ENCODE measurements at regions not wholly inside any gene's neighbourhood (a gene's known extent, or its start where the extent isn't known, plus 50 kb on each side); places are given as distances from the start of the nearest gene placed in this dataset.

DNA sequence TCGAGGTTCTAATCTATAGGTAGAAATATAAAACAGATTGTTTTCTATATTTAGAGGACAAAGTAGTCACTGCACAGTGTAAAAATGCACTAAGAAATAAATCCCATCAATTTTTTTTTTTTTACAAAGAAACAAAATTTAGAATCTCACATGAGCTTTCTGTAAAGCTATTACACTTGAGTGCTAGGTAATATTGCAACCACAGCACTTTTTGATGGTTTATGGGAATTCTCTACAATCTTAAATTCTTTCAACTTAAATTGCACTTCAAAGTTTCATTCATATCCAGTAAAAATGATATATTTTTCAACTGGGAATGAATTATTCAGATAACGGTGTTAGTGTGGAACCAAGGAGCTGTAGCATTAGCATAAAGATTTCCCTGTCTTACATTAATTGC, 1035.4 kb downstream of the SQOR start:
- H3K4me3 ChIP-seq (ENCODE audit: insufficient read depth in 1 of 2, low read depth in 1 of 2, low read length in 2 of 2) = no peak overlapping the region
- H2BK5ac ChIP-seq (ENCODE audit: low read depth, low read length, poor library complexity, severe bottlenecking) = no peak overlapping the region
- H4K91ac ChIP-seq (ENCODE audit: low read length) = no peak overlapping the region
- no peak overlapping the region for H2BK12ac ChIP-seq (ENCODE audit: low read length in 2 of 2)
- H2BK120ac ChIP-seq (ENCODE audit: low read depth, low read length) = no peak overlapping the region
- no peak overlapping the region for H3K18ac ChIP-seq (ENCODE audit: low read depth in 1 of 2, low read length in 2 of 2)
- H3K14ac ChIP-seq (ENCODE audit: low read length in 2 of 2) = no peak overlapping the region
- no CpG with 5 or more reads among the region's 2 CpGs for WGBS
- peaks cover 2% of the 10 kb centered on the region for H3K9me3 ChIP-seq (ENCODE audit: control insufficient read depth, low read length)
- DNase-seq = no peak
- H2BK15ac ChIP-seq (ENCODE audit: low read depth, poor library complexity, severe bottlenecking) = no peak overlapping the region
- H3K4me1 ChIP-seq (ENCODE audit: control insufficient read depth, insufficient read depth, low read depth, low read length) = no peaks in the 10 kb centered on the region
- H3K9ac ChIP-seq (ENCODE audit: low read length) = no peak overlapping the region
- H3K4me2 ChIP-seq (ENCODE audit: low read length, poor library complexity, severe bottlenecking) = no peak overlapping the region
- no peaks in the 10 kb centered on the region for H3K79me1 ChIP-seq (replicated peaks; ENCODE audit: low read length, poor library complexity, severe bottlenecking)
- no peaks in the 10 kb centered on the region for H3K36me3 ChIP-seq (ENCODE audit: control insufficient read depth in 1 of 2, insufficient read depth in 2 of 2, low read depth in 1 of 2, low read length in 2 of 2)
- no peak overlapping the region for H3K4ac ChIP-seq (ENCODE audit: low read depth in 1 of 2, low read length in 2 of 2)
- H2AK5ac ChIP-seq (ENCODE audit: low read length, severe bottlenecking) = no peak overlapping the region
- H2AFZ ChIP-seq (ENCODE audit: low read depth, low read length) = no peak overlapping the region
- H4K8ac ChIP-seq (ENCODE audit: low read length) = no peak overlapping the region
- H3K27ac ChIP-seq (ENCODE audit: low read length, poor library complexity, severe bottlenecking) = no peak overlapping the region
- no peak overlapping the region for H3K23ac ChIP-seq (ENCODE audit: low read length in 2 of 2)
- H3K27me3 ChIP-seq (ENCODE audit: control insufficient read depth in 1 of 2, insufficient read depth in 1 of 2, low read length in 2 of 2) = no peaks in the 10 kb centered on the region

DNA sequence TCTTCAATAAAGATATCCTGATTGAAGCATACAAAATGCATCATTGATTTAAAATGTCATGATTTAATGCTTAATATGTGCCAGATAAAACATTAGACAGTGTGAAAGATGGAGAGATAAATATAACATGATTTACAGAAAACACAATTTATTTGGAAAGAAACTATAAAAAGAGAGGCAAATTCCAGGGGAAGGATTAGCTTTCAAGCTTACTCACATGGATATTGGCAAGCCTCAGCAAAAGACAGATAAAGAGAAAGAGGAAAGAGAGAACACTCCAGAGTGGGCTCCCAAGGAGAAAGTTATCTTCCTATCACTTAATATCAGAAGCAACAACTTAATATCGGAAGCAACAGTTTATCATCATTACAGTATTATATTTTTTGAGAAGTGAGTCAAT, 1036.5 kb downstream of the SQOR start:
- Histone ChIP-seq H2AFZ (ENCODE audit: low read depth, low read length) (no peak overlapping the region), H3K4me3 (ENCODE audit: insufficient read depth in 1 of 2, low read depth in 1 of 2, low read length in 2 of 2) (no peak overlapping the region), H3K4me2 (ENCODE audit: low read length, poor library complexity, severe bottlenecking) (no peak overlapping the region), H3K27ac (ENCODE audit: low read length, poor library complexity, severe bottlenecking) (no peak overlapping the region), H3K27me3 (ENCODE audit: control insufficient read depth in 1 of 2, insufficient read depth in 1 of 2, low read length in 2 of 2) (no peaks in the 10 kb centered on the region), H3K9ac (ENCODE audit: low read length) (no peak overlapping the region), H3K23ac (ENCODE audit: low read length in 2 of 2) (no peak overlapping the region), H3K79me1 (replicated peaks; ENCODE audit: low read length, poor library complexity, severe bottlenecking) (no peaks in the 10 kb centered on the region), H2AK5ac (ENCODE audit: low read length, severe bottlenecking) (no peak overlapping the region), H3K18ac (ENCODE audit: low read depth in 1 of 2, low read length in 2 of 2) (no peak overlapping the region), H4K91ac (ENCODE audit: low read length) (no peak overlapping the region), H2BK15ac (ENCODE audit: low read depth, poor library complexity, severe bottlenecking) (no peak overlapping the region), H2BK12ac (ENCODE audit: low read length in 2 of 2) (no peak overlapping the region), H3K4me1 (ENCODE audit: control insufficient read depth, insufficient read depth, low read depth, low read length) (no peaks in the 10 kb centered on the region), H4K8ac (ENCODE audit: low read length) (no peak overlapping the region), H3K14ac (ENCODE audit: low read length in 2 of 2) (no peak overlapping the region), H2BK5ac (ENCODE audit: low read depth, low read length, poor library complexity, severe bottlenecking) (no peak overlapping the region), H3K36me3 (ENCODE audit: control insufficient read depth in 1 of 2, insufficient read depth in 2 of 2, low read depth in 1 of 2, low read length in 2 of 2) (no peaks in the 10 kb centered on the region), H3K9me3 (ENCODE audit: control insufficient read depth, low read length) (peaks cover 2% of the 10 kb centered on the region), H2BK120ac (ENCODE audit: low read depth, low read length) (no peak overlapping the region), H3K4ac (ENCODE audit: low read depth in 1 of 2, low read length in 2 of 2) (no peak overlapping the region)
- DNase-seq = no peak
- WGBS = no CpG with 5 or more reads among the region's 1 CpG

DNA sequence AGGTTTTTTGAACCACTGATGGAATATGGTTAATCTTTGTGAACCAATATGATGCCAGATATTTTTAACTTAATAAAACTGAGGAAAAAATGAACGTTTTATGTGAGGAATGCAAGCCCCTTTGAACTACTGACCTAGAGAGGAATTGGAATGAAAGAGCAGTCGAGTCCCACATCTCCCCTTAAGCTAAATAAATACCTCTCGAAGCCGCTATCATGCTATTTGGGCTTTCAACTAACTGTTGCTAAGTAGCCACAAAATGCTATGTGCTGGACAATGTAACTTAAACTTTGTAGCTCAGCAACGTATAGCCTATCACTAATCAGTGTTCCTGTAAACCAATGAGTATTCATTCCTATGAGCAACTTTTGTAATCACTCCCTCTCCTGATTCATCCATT, 1037.2 kb downstream of the SQOR start:
- H3K18ac ChIP-seq (ENCODE audit: low read depth in 1 of 2, low read length in 2 of 2) = no peak overlapping the region
- no peaks in the 10 kb centered on the region for H3K79me1 ChIP-seq (replicated peaks; ENCODE audit: low read length, poor library complexity, severe bottlenecking)
- H3K27me3 ChIP-seq (ENCODE audit: control insufficient read depth in 1 of 2, insufficient read depth in 1 of 2, low read length in 2 of 2) = no peaks in the 10 kb centered on the region
- no peak overlapping the region for H3K14ac ChIP-seq (ENCODE audit: low read length in 2 of 2)
- no peak overlapping the region for H3K4ac ChIP-seq (ENCODE audit: low read depth in 1 of 2, low read length in 2 of 2)
- H4K91ac ChIP-seq (ENCODE audit: low read length) = no peak overlapping the region
- H3K4me3 ChIP-seq (ENCODE audit: insufficient read depth in 1 of 2, low read depth in 1 of 2, low read length in 2 of 2) = no peak overlapping the region
- no peak overlapping the region for H2BK15ac ChIP-seq (ENCODE audit: low read depth, poor library complexity, severe bottlenecking)
- no peaks in the 10 kb centered on the region for H3K36me3 ChIP-seq (ENCODE audit: control insufficient read depth in 1 of 2, insufficient read depth in 2 of 2, low read depth in 1 of 2, low read length in 2 of 2)
- H3K4me2 ChIP-seq (ENCODE audit: low read length, poor library complexity, severe bottlenecking) = no peak overlapping the region
- H2BK120ac ChIP-seq (ENCODE audit: low read depth, low read length) = no peak overlapping the region
- WGBS = 83% methylated on average over 4 of the region's 5 CpGs
- H3K9me3 ChIP-seq (ENCODE audit: control insufficient read depth, low read length) = peaks cover 2% of the 10 kb centered on the region
- no peak for DNase-seq
- no peak overlapping the region for H4K8ac ChIP-seq (ENCODE audit: low read length)
- no peak overlapping the region for H3K23ac ChIP-seq (ENCODE audit: low read length in 2 of 2)
- no peak overlapping the region for H2AK5ac ChIP-seq (ENCODE audit: low read length, severe bottlenecking)
- no peak overlapping the region for H2BK12ac ChIP-seq (ENCODE audit: low read length in 2 of 2)
- H3K4me1 ChIP-seq (ENCODE audit: control insufficient read depth, insufficient read depth, low read depth, low read length) = no peaks in the 10 kb centered on the region
- no peak overlapping the region for H3K9ac ChIP-seq (ENCODE audit: low read length)
- no peak overlapping the region for H2AFZ ChIP-seq (ENCODE audit: low read depth, low read length)
- no peak overlapping the region for H2BK5ac ChIP-seq (ENCODE audit: low read depth, low read length, poor library complexity, severe bottlenecking)
- H3K27ac ChIP-seq (ENCODE audit: low read length, poor library complexity, severe bottlenecking) = no peak overlapping the region

DNA sequence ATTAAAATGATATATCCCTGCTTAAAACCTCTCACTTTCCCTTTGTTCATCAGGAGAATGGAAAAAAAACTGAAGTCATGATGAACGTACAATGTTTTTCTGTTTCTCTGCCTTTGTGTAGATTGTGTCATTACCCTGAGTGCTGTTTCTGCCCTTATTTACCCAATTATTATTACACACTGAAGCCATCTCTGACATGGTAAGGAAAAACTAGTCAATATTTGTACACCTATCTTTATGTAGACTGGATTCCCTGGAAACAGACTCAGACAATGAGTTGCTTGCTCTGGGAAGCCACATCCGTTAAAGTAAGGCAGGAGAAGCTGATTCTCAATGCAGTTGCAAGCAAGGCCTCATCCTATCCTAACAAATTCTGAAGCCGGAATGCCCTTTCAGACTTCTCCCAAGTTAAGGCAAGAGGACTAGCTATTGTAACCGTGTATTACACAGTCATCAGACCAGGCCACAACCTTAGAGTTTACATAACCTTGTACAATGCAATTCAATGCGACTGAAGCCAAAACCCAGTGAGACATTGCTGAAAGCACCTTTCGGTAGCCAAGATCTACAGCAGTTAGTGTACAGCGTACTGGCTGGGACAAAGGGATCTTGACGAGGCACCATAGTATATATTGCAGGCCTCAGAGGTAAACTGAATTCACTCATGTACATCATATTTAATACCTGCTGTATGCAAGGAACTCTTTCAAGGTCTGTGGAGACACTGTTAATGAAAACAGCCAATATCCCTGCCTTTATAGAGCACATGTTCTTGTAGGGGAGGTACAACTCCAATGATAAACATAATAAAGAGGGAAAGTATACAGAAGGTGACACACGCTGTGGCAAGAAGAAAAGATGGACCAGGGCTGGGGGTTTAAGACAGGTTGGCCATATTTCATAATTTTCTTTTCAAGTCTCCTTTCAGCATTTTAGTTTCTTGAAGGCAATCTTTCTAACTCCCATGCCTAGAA, 1040.8 kb upstream of the SEMA6D start:
- Histone ChIP-seq H3K27ac (ENCODE audit: low read length, poor library complexity, severe bottlenecking) (no peak overlapping the region), H2BK15ac (ENCODE audit: low read depth, poor library complexity, severe bottlenecking) (no peak overlapping the region), H4K8ac (ENCODE audit: low read length) (no peak overlapping the region), H4K91ac (ENCODE audit: low read length) (no peak overlapping the region), H3K4me2 (ENCODE audit: low read length, poor library complexity, severe bottlenecking) (no peak overlapping the region), H3K79me1 (replicated peaks; ENCODE audit: low read length, poor library complexity, severe bottlenecking) (no peaks in the 10 kb centered on the region), H2BK5ac (ENCODE audit: low read depth, low read length, poor library complexity, severe bottlenecking) (no peak overlapping the region), H3K23ac (ENCODE audit: low read length in 2 of 2) (no peak overlapping the region), H2BK12ac (ENCODE audit: low read length in 2 of 2) (no peak overlapping the region), H2BK120ac (ENCODE audit: low read depth, low read length) (no peak overlapping the region), H2AFZ (ENCODE audit: low read depth, low read length) (no peak overlapping the region), H3K9me3 (ENCODE audit: control insufficient read depth, low read length) (no peaks in the 10 kb centered on the region), H2AK5ac (ENCODE audit: low read length, severe bottlenecking) (no peak overlapping the region), H3K14ac (ENCODE audit: low read length in 2 of 2) (no peak overlapping the region), H3K36me3 (ENCODE audit: control insufficient read depth in 1 of 2, insufficient read depth in 2 of 2, low read depth in 1 of 2, low read length in 2 of 2) (no peaks in the 10 kb centered on the region), H3K27me3 (ENCODE audit: control insufficient read depth in 1 of 2, insufficient read depth in 1 of 2, low read length in 2 of 2) (no peaks in the 10 kb centered on the region), H3K4ac (ENCODE audit: low read depth in 1 of 2, low read length in 2 of 2) (no peak overlapping the region), H3K4me3 (ENCODE audit: insufficient read depth in 1 of 2, low read depth in 1 of 2, low read length in 2 of 2) (no peak overlapping the region), H3K9ac (ENCODE audit: low read length) (no peak overlapping the region), H3K18ac (ENCODE audit: low read depth in 1 of 2, low read length in 2 of 2) (no peak overlapping the region), H3K4me1 (ENCODE audit: control insufficient read depth, insufficient read depth, low read depth, low read length) (no peaks in the 10 kb centered on the region)
- no peak for DNase-seq
- WGBS = 89% methylated on average over 7 of the region's 9 CpGs
